ENCODE measurements at regions not wholly inside any gene's neighbourhood (a gene's known extent, or its start where the extent isn't known, plus 50 kb on each side); places are given as distances from the start of the nearest gene placed in this dataset.

DNA sequence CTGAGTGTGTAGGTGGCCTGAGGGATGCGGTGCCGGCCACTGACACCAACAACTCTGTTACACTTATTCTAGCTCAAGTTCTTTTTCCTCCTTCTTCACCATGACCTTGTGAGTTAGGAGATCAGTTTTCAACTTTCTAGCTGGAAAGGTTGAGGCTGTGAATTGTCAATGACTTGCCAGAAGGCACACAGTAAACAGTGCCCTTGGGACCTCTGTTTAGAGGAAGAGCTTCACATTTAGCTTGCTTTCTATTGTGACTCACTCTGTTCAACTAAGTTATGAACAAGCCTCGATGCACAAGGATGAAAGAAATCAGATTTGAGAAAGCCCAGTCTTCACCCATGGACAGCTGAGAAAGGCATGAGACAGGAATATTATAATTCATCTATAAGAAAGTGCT, 455.6 kb downstream of the MAFB start:
- DNase-seq, result no peak

DNA sequence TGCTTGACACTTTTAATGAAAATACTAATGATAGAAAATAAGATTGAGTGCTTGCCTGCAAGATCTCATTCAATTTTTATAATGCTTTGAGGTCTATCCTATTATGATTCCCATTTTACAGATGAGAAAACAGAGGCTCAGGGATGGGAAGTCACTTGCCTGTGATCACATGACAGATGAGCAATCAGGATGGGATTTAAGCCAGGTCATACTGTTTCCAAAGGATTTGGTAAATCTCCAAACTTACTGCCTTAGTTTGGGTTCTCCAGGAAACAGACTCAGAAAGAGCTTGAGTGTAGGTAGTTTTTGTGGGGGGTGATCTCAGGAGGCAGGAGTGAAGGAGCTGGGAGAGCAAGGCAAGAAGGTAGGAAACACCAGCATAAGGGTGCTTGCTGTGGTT, 456.3 kb downstream of the MAFB start:
- DNase-seq, result no peak

DNA sequence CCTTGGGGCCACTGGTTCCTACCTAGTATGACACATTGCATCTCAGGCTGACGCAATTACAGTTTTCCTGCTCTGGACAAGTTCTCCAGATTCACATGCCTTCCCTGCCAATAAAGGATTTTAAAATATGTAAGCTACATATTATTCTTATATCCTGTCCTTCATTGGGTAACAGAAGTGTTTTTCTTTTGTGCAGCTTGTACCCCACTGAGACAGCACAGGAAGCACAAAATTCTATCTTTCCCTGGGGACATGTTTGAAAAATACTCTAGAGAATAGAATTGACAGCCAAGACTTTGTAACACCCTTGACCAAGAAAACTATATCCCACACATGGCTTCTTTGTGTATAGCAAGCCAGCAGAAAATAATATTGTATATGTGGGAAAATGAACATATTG, 456.8 kb downstream of the MAFB start:
- no peak for DNase-seq

DNA sequence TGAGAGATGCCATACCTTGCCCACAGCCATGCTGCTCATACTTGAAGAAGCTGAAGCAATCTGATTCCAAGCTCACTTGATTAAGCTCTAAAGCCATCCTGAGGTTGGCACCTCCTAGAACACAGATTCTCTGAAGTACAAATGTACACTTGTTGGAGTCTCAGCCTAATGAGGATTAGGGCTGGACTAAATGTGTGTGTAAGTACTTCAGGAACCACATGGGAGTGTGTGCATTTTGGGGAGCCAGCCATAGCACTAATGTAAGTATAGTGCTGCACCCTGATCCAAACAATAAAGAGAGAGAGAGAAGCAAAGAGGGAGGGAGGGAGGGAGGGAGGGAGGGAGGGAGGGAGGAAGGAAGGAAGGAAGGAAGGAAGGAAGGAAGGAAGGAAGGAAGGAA, 458.6 kb downstream of the MAFB start:
- no peak for DNase-seq

DNA sequence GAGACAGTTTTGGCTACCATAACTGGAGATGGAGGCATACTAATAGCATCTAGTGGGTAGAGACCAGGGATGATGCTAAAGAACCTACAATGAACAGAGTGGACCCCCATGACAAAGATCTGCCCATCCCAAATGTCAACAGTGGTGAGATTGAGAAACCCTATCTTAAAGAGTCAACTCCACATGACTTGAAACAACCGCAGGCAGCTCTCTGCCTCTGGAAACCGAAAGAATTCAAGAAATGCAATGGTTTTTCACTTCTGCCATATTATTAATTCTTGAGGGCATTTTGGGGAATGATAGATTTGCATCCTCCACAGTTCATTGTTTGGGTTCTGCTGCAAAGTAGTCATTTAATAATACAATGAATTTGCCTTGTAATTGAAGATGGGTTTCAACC, 463.4 kb downstream of the MAFB start:
- no peak for DNase-seq

DNA sequence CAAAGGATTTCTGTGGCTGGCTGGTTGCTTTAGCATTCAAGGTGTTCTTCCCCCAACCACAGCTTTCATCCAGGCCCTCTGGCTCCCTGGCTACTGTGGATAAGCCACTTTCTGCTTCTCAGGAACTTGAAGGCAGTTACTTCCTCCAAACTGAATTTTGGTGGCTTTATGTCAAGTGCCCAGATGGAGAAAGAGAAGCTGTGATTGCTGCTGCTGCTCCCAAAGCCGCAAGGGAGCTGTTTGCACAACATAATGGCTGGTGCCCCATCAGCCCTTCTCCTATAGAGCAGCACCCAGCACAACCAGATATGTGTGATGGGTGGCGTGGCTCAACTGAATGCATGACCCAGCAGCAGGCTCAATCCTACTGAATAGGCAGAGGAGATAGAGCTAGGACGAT, 465.2 kb downstream of the MAFB start:
- DNase-seq, result no peak

DNA sequence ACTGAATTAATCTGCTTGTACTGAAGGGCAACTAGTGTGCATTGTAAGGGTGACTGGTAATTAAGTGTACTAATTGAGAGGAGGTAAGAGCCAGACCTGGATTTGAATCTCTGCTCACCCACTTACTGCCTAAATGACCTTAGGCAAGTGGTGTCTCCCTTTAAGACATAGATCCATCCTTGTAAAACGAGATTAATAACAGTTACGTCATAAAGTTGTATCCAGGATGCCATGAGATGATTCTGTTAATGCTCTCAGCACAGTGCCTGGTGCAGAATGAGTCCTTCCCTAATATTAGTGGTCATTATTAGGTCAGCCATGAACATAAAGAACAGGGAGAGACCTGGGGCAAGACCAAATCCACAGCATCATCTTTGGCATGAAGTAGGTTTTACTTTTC, 470.1 kb downstream of the MAFB start:
- DNase-seq, result no peak

DNA sequence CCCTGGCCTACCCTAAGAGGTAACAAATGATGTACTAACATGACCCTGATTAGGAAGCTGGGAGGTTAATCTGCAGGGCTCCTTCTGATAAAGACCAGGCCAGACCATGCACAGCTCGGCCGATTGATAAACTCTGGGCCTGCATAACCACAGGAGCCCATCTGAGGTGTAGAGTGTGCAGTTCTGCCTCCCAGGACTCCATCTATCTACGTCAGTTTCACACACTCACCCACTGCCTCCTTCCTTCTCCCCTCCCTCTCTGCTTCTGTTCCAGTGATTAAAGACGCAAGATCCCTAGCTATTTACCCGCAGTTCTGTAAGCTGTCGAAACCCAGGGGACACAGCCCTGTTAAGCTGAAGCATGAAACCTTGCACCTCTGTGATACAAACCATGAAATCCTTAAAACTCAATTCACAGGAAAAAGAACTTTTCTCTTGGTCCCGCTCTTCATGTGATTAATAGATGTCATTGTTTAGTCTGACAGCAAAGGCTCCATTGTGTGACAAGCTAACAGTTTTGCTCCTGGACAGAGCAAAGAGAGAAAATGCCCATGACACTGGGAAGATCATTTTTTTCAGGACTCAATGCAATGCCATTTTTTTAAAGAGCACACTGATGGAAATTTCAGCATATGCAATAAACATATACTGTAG, 470.6 kb downstream of the MAFB start:
- DNase-seq, result peak in 6 of 58 donors; percentile 6 to 46 (median 26)

DNA sequence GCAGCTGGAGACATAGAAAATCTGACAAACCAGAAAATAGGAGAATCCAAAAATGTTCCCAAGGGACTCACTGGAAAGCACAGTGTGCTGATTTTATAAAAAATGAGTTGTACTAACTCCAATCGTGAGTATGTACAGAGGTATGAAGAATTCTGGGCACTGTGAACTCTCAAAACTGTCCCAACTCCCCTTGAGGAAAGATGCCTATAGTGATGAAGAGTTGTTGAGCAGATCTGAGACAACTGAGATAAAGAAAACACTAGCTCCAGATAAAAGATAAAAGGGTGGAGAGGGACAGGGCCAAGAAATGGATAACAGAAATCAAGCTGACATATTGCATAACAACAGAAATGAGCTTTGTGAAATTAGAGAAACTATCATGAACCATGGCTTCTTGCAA, 481.4 kb downstream of the MAFB start:
- no peak for DNase-seq

DNA sequence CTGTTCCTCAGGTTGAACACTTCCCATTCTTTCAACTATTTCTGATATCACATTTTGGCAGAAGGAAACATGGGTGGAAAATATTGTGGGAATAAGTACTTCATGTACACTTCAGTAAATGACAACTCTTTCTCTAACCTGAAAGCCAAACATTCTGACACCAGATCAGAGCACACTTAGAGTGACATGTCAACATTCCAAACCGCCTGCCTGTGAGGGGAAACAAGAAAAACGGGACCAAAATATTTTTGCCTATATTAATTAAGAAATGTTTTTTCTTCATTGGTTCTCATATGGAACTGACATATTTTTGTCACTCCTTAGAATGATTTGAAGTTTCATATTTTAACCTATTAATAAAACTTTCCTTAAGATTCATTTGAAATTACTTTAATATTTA, 483.1 kb downstream of the MAFB start:
- DNase-seq, result no peak

DNA sequence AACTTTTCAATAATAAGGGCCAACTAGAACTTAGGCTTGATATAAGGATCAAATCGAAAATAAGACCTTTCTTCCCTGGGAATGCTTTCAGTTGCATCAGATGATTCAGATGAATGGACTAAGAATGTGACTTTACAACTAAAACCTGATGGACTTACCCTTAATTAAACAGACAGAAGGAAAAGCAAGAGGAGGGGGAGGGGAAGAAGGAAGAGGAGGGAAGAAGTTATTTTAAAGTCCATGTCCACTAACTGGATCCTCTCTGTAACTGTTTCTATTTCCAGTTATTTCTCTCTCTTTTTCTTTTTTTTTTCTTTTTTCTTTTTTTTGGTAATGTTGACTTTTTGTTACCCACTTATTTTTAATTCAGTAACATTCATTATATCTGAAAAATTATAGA, 486.0 kb downstream of the MAFB start:
- DNase-seq, result no peak

DNA sequence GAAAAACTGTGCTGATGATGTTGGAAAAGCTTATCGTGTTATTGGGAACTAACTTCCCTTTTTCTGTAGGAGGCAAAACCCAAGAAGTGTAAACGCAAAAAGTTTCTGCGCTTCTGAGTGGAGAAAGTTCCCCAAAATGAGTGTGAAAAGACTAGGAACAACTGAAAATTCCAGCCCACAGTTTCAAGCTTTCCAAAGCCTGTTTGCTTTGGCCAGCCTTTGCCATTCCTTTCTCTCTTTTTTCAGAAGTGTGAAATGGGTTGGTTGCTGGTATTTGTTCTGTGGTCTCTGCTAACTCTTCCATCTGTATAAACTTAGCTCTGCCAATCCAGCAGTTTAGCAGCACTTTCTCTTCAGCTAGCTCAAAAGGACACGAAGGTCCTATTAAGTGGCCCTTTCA, 491.3 kb downstream of the MAFB start:
- no peak for DNase-seq

DNA sequence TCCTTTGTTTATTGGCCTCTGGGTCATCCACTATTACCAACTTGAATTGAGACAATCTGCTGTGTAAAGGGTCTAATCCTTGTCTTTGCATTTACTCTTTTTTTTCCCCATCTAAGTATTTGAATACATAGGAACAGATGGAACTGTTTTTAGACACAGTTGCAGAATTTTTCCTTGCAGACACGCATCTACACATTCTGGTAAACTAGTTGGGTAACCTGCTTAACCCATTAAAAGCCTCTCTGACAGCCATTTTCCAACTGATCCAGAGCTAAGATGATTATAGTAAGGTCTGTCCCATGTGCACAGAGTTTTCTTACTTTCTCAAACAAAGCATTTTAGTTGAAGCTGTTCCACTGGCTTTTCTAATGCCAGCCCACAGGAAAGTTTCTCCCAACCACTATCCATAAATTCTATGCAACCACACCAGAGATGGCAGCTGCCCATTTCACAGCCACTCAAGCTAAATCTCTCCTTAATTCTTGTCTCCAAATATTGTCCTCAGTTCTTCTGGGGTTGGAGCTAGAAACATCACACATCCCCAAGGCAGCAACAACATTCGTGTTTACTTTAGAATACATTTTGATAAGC, 492.1 kb downstream of the MAFB start:
- no peak for DNase-seq

DNA sequence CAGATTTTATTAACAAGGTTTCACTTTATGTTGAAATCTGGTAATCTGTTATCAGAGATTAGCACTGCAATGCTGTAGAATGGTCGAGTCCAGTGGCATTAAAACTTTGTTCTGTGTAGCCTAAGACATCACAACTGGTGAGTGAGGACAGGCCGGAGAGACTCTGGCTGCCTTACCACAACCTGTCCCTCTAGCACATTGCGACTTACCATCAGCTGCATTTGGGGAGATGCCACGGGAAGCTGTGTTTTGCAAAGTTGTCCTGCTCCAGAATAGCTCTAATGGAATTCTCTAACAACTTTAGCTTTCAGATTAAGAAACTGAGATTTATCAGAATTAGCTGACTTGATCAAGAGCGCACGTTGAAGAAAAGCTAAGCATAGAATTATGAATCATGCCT, 493.3 kb downstream of the MAFB start:
- DNase-seq, result no peak

DNA sequence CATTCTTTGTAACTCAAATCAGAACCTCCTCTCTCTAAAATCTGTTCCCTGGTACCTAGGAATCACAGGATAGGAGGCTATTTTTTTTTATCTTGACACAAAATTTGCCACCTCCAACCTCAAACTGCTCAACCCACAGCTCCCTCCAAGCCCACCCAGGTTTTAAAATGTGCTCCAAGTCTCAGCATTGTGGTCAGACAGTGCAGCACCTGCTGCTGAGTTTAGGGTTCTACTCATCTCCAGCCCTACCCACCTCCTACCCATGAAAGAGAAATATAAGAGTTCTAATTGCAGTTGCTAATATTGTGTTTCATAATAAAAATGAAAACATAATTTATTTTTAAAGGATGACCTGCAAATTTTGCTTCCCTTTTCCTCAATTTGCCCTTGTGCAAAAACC, 496.5 kb downstream of the MAFB start:
- no peak for DNase-seq

DNA sequence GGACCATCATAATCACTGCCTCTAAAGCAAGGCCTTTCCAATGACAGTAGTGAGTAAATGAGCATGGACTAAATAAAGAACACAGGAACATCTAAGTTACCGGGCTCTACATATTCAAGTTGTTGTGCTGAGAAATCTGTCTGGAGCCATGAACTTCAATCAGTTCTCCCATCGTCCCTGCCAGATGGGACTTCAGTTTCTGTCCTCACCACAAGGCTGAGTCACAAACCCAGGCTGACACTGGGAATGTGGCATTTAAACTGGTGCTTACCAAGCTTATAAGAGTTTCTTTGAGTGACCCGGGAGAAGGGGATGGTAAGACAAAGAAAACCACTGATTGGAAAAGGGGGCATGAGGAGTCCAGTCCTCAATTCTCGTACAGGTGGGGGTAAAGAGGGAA, 497.0 kb downstream of the MAFB start:
- no peak for DNase-seq

DNA sequence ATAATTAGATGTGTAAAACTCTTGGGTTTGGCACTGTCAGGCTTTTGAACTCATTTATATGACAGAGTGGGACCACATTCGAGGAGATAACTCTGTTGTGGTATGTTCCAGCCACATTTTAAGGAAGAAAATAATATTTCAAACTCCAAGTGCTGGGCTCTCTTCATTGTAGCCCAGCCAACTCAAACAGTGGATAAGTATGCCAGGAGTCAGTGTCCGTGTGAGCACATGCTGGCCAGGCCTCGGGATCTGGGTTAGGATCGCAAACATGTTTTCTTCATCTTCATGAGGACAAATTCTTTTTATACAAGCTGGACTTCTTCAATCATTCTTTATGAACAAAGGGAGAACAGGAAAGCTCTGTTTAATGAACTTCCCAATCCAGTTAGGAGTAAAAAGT, 497.5 kb downstream of the MAFB start:
- no peak for DNase-seq

DNA sequence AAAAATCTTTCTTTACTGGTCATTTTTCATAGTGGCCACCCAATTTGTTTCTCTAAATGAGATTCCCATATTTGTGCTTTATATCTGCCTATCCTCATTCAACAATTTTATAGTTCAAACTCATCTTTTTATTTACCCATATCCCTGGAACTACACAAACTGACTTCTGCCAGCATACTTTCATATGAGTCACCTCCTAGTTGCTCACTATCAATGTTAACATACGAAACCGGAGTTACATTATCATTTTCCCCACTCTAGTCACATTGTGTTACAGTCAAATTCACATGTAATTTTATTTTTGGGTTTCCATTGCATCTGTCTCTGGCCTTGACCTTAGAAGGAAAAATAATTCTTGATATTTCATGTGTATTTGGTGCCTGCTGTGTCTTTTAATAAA, 499.4 kb downstream of the MAFB start:
- no peak for DNase-seq

DNA sequence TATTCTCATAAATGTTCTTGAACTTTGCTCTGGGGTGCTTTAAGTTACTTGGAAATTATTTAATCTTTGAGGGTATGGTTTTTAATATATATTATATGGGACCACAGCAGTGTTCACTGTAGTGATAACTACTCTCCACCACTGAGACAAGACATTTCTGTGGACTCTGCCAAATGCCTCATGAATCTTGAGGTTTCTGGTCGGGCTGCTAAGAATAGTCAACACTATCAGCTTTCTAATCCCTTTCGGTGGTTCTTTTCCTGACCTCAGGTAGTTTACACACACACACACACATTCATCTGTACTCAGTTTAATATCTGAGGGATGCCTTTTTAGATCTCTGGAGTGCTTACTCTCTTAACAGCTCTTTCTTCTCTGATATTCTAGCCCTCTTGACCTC, 500.7 kb downstream of the MAFB start:
- DNase-seq, result no peak

DNA sequence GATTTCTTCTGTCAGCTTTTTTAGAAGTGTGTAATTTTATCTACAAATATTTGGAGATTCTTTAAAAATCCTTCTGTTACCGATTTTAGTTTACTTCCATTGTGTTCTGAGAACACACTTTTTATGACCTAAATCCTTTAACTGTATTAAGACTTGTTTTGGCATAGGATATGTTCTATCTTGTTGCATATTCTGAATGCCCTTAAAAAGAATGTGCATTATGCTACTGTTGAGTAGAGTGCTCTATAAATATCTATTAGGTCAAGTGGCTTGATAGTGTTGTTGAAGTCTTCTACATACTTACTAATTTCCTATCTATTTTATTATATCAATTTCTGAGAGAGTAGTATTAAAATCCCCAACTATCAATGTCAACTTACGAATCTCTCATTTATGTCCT, 502.2 kb downstream of the MAFB start:
- DNase-seq, result no peak

DNA sequence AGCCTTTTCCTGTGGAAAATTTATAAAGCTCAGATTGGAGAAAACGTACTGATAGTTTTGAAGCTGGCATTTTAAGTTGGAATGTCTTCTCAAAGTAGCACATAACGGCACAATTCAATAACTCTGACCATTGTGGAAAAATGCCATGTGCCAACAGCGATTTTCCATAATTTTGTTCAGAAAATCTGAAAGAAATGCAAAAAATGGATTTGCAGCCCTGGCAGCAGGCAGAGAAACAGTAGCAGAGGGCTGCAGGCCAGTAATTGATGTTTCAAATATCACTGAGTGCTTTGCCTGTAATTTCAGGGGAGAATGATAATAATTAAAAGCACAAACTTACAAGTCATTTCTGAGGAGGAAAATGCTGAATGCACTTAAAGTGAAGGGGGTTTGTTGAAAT, 507.4 kb downstream of the MAFB start:
- DNase-seq, result no peak

DNA sequence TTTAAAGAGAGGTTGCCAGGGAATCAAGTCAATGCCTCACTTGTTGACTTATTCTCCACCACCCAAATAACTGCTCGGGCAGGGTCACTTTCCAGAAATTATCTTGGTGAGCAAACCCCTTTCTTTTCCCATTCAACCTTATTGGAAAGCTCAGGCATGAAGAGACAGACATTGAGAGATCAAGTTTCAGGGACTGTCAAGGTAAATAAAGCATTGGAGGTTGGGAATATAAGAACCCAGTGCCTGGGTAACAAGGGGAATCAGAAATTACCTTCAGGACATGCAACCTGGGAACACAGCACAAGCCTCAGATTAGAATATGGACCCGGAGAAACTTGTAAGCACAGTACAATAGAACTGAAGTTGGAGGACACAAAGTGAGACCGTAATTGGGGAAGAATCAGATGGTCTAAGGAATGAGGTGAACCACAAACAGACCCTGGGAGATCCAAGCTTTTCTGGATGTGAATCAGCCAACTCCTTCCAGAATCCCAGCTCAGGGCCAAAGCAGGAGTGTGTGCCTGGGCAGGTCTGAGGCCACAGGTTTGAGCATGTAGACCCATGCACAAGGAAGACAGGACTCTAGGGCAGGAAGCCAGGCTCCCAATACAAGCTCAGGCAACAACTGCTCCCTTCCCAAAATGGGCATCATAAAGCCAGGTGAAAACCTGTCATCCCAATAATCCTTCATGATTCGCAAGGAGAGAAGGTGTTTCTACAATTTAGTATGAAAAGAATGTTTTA, 512.8 kb downstream of the MAFB start:
- DNase-seq, result no peak

DNA sequence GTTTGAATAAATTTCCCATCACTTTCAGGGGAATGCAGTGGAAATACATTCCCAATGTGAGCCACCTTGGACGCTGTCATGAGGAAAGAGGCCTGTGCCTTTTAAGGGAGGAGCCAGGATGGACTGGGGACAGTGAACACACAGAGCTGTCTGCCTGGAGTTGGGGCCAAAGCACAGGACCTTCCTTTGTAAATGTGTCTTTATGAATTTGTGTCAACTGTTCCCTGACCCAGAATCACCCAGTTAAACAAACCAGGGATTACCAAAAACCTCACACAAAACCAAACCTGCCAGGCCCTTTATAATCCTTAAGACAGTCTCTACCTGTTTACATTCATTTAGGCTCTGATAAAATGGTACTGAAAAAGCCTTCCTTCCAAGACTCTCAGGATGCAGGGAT, 513.7 kb downstream of the MAFB start:
- DNase-seq, result no peak
